ENCODE measurements at regions not wholly inside any gene's neighbourhood (a gene's known extent, or its start where the extent isn't known, plus 50 kb on each side); places are given as distances from the start of the nearest gene placed in this dataset.
"Not testable (repeated sequence)": the region's sequence is repeated elsewhere in the genome, so short reads cannot be mapped to it uniquely, and the experiment has no call there.

- no peaks in the 10 kb centered on the region for H3K36me3 Mint-ChIP-seq (ENCODE audit: low read depth)
- no peak overlapping the region for H3K27ac Mint-ChIP-seq
- H3K4me1 Mint-ChIP-seq (ENCODE audit: low read depth) = no peaks in the 10 kb centered on the region
- DNase-seq (ENCODE audit: low spot score) = no peak
- H3K9me3 Mint-ChIP-seq = no peaks in the 10 kb centered on the region
- H3K27me3 Mint-ChIP-seq (ENCODE audit: low read depth) = no peaks in the 10 kb centered on the region
- no peak overlapping the region for H3K4me3 Mint-ChIP-seq
These were observed 175.1 kb upstream of the PTPRZ1 start for GRCh38 chr7:121697731-121698316.

GRCh38 chr7:121696954-121697353, 176.0 kb upstream of the PTPRZ1 start:
- Mint-ChIP-seq H3K27me3 (ENCODE audit: low read depth) (no peaks in the 10 kb centered on the region), H3K27ac (no peak overlapping the region), H3K4me3 (no peak overlapping the region), H3K36me3 (ENCODE audit: low read depth) (no peaks in the 10 kb centered on the region), H3K4me1 (ENCODE audit: low read depth) (no peaks in the 10 kb centered on the region), H3K9me3 (no peaks in the 10 kb centered on the region)
- no peak for DNase-seq (ENCODE audit: low spot score)

GRCh38 chr7:121689749-121690148, 183.2 kb upstream of the PTPRZ1 start:
- H3K27ac Mint-ChIP-seq = no peak overlapping the region
- H3K4me3 Mint-ChIP-seq = no peak overlapping the region
- H3K4me1 Mint-ChIP-seq (ENCODE audit: low read depth) = no peaks in the 10 kb centered on the region

GRCh38 chr7:121681700-121682099, 191.3 kb upstream of the PTPRZ1 start:
- no peaks in the 10 kb centered on the region for H3K9me3 Mint-ChIP-seq
- H3K4me1 Mint-ChIP-seq (ENCODE audit: low read depth) = no peaks in the 10 kb centered on the region
- no peaks in the 10 kb centered on the region for H3K36me3 Mint-ChIP-seq (ENCODE audit: low read depth)
- no peaks in the 10 kb centered on the region for H3K27me3 Mint-ChIP-seq (ENCODE audit: low read depth)
- no peak overlapping the region for H3K27ac Mint-ChIP-seq
- no peak overlapping the region for H3K4me3 Mint-ChIP-seq
- DNase-seq (ENCODE audit: low spot score) = no peak

More at GRCh38 chr7:121689749-121690148, 183.2 kb upstream of the PTPRZ1 start:
- DNase-seq (ENCODE audit: low spot score) = no peak
- no peaks in the 10 kb centered on the region for H3K9me3 Mint-ChIP-seq
- no peaks in the 10 kb centered on the region for H3K27me3 Mint-ChIP-seq (ENCODE audit: low read depth)
- H3K36me3 Mint-ChIP-seq (ENCODE audit: low read depth) = no peaks in the 10 kb centered on the region

- Mint-ChIP-seq H3K4me3 (no peak overlapping the region), H3K27me3 (ENCODE audit: low read depth) (no peaks in the 10 kb centered on the region), H3K36me3 (ENCODE audit: low read depth) (no peaks in the 10 kb centered on the region), H3K27ac (no peak overlapping the region), H3K4me1 (ENCODE audit: low read depth) (no peaks in the 10 kb centered on the region), H3K9me3 (no peaks in the 10 kb centered on the region)
- DNase-seq (ENCODE audit: low spot score) = no peak
These were observed 196.8 kb upstream of the PTPRZ1 start for GRCh38 chr7:121676168-121676567.

- DNase-seq (ENCODE audit: low spot score); H3K27ac Mint-ChIP-seq; H3K9me3 Mint-ChIP-seq; H3K36me3 Mint-ChIP-seq (ENCODE audit: low read depth); H3K27me3 Mint-ChIP-seq (ENCODE audit: low read depth); H3K4me1 Mint-ChIP-seq (ENCODE audit: low read depth); H3K4me3 Mint-ChIP-seq: not testable (repeated sequence)
These were observed 198.5 kb upstream of the PTPRZ1 start for GRCh38 chr7:121674455-121674854.

GRCh38 chr7:121669144-121669543, 203.8 kb upstream of the PTPRZ1 start:
- no peak overlapping the region for H3K4me3 Mint-ChIP-seq
- no peaks in the 10 kb centered on the region for H3K27me3 Mint-ChIP-seq (ENCODE audit: low read depth)
- H3K9me3 Mint-ChIP-seq = no peaks in the 10 kb centered on the region
- no peaks in the 10 kb centered on the region for H3K4me1 Mint-ChIP-seq (ENCODE audit: low read depth)
- no peaks in the 10 kb centered on the region for H3K36me3 Mint-ChIP-seq (ENCODE audit: low read depth)
- no peak overlapping the region for H3K27ac Mint-ChIP-seq
- DNase-seq (ENCODE audit: low spot score) = no peak

GRCh38 chr7:121666306-121666705, 206.7 kb upstream of the PTPRZ1 start:
- no peaks in the 10 kb centered on the region for H3K27me3 Mint-ChIP-seq (ENCODE audit: low read depth)
- no peak overlapping the region for H3K27ac Mint-ChIP-seq
- H3K4me3 Mint-ChIP-seq = no peak overlapping the region
- no peaks in the 10 kb centered on the region for H3K9me3 Mint-ChIP-seq
- no peaks in the 10 kb centered on the region for H3K36me3 Mint-ChIP-seq (ENCODE audit: low read depth)
- DNase-seq (ENCODE audit: low spot score) = no peak
- H3K4me1 Mint-ChIP-seq (ENCODE audit: low read depth) = no peaks in the 10 kb centered on the region

- H3K4me3 Mint-ChIP-seq = no peak overlapping the region
These were observed 229.6 kb upstream of the PTPRZ1 start for GRCh38 chr7:121643320-121643719.

GRCh38 chr7:121639705-121640104, 233.3 kb upstream of the PTPRZ1 start:
- Mint-ChIP-seq H3K36me3 (ENCODE audit: low read depth) (no peaks in the 10 kb centered on the region), H3K4me1 (ENCODE audit: low read depth) (no peaks in the 10 kb centered on the region), H3K27ac (no peak overlapping the region), H3K27me3 (ENCODE audit: low read depth) (no peaks in the 10 kb centered on the region), H3K9me3 (no peaks in the 10 kb centered on the region), H3K4me3 (no peak overlapping the region)
- no peak for DNase-seq (ENCODE audit: low spot score)

More at GRCh38 chr7:121643320-121643719, 229.6 kb upstream of the PTPRZ1 start:
- DNase-seq (ENCODE audit: low spot score) = no peak
- H3K27me3 Mint-ChIP-seq (ENCODE audit: low read depth) = no peaks in the 10 kb centered on the region
- H3K27ac Mint-ChIP-seq = no peak overlapping the region
- no peaks in the 10 kb centered on the region for H3K4me1 Mint-ChIP-seq (ENCODE audit: low read depth)
- no peaks in the 10 kb centered on the region for H3K36me3 Mint-ChIP-seq (ENCODE audit: low read depth)
- no peaks in the 10 kb centered on the region for H3K9me3 Mint-ChIP-seq

GRCh38 chr7:121638286-121638685, 234.7 kb upstream of the PTPRZ1 start:
- Mint-ChIP-seq H3K27ac (no peak overlapping the region), H3K9me3 (no peaks in the 10 kb centered on the region), H3K4me1 (ENCODE audit: low read depth) (no peaks in the 10 kb centered on the region), H3K4me3 (no peak overlapping the region), H3K27me3 (ENCODE audit: low read depth) (no peaks in the 10 kb centered on the region), H3K36me3 (ENCODE audit: low read depth) (no peaks in the 10 kb centered on the region)
- DNase-seq (ENCODE audit: low spot score) = no peak

- no peaks in the 10 kb centered on the region for H3K27me3 Mint-ChIP-seq (ENCODE audit: low read depth)
- H3K36me3 Mint-ChIP-seq (ENCODE audit: low read depth) = no peaks in the 10 kb centered on the region
- no peaks in the 10 kb centered on the region for H3K9me3 Mint-ChIP-seq
- no peaks in the 10 kb centered on the region for H3K4me1 Mint-ChIP-seq (ENCODE audit: low read depth)
- no peak overlapping the region for H3K27ac Mint-ChIP-seq
- no peak for DNase-seq (ENCODE audit: low spot score)
- no peak overlapping the region for H3K4me3 Mint-ChIP-seq
These were observed 238.2 kb upstream of the FAM3C start for GRCh38 chr7:121634356-121634755.

- Mint-ChIP-seq H3K4me3 (no peak overlapping the region), H3K36me3 (ENCODE audit: low read depth) (no peaks in the 10 kb centered on the region), H3K27ac (no peak overlapping the region), H3K9me3 (no peaks in the 10 kb centered on the region), H3K27me3 (ENCODE audit: low read depth) (no peaks in the 10 kb centered on the region), H3K4me1 (ENCODE audit: low read depth) (no peaks in the 10 kb centered on the region)
- DNase-seq (ENCODE audit: low spot score) = no peak
These were observed 237.1 kb upstream of the FAM3C start for GRCh38 chr7:121633186-121633585.

GRCh38 chr7:121624958-121625357, 228.8 kb upstream of the FAM3C start:
- no peaks in the 10 kb centered on the region for H3K27me3 Mint-ChIP-seq (ENCODE audit: low read depth)
- H3K36me3 Mint-ChIP-seq (ENCODE audit: low read depth) = no peaks in the 10 kb centered on the region
- H3K9me3 Mint-ChIP-seq = no peaks in the 10 kb centered on the region
- H3K4me3 Mint-ChIP-seq = no peak overlapping the region
- no peak for DNase-seq (ENCODE audit: low spot score)
- H3K4me1 Mint-ChIP-seq (ENCODE audit: low read depth) = no peaks in the 10 kb centered on the region
- H3K27ac Mint-ChIP-seq = no peak overlapping the region

GRCh38 chr7:121623130-121623872, 227.2 kb upstream of the FAM3C start:
- no peak for DNase-seq (ENCODE audit: low spot score)
- no peaks in the 10 kb centered on the region for H3K36me3 Mint-ChIP-seq (ENCODE audit: low read depth)
- H3K4me3 Mint-ChIP-seq = no peak overlapping the region
- no peaks in the 10 kb centered on the region for H3K4me1 Mint-ChIP-seq (ENCODE audit: low read depth)
- no peaks in the 10 kb centered on the region for H3K9me3 Mint-ChIP-seq
- no peaks in the 10 kb centered on the region for H3K27me3 Mint-ChIP-seq (ENCODE audit: low read depth)
- no peak overlapping the region for H3K27ac Mint-ChIP-seq

All from T-helper 2 cell treated with Interferon-gamma antibody and Interleukin-4, amounts not matched to agents 5 μg/mL and 100 μg/mL, for 36 hours (primary cell).